HS-5 (cell line): ENCODE measurements at regions not wholly inside any gene's neighbourhood (a gene's known extent, or its start where the extent isn't known, plus 50 kb on each side); places are given as distances from the start of the nearest gene placed in this dataset.

Experiments used
- DNase-seq: peaks from one replicate; pipeline ENCODE4 v3.0.0-alpha.2; 2012; ENCODE audit warnings: low read depth

DNA sequence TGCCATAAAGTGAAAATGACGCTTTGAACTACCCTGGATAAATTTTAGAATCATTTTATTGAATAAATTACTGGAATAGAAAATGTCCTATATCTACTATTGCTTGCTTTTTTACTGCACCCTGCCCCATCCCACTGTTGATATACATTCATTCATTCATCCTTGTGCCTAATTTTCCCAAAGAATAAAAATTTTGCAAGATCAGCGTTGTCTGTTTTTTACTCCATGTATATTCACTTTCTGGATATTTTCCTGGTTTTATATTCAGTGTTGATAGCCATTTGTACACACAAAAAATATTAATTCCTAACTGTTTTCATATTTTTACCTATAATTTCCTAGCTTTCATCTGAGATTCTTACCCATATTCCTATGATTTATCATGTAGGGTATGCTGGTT, 262.9 kb upstream of the MAGI2 start:
- no peak for DNase-seq

GRCh38 chr7:79714081-79714480, 260.6 kb upstream of the MAGI2 start:
- DNase-seq, result no peak

- DNase-seq, result no peak
These were observed 259.8 kb upstream of the MAGI2 start for GRCh38 chr7:79713276-79713675.

DNA sequence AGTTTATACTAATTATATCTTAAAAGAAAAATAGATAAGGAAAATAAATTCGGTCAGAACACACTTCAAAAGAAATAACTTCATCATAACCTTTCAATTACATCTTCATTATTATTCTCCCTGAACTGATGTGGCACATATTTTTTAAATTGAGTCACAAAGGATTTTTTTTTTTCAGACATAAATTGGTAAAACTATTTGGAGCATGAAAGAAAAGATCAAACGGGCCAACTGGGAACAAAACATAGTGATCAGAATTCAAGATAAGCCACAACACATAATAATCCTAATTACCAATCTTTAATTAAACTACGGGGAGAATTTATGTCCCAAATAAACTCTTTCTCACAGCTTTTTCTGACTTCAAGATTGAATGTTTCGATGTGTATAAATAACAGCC, 258.2 kb upstream of the MAGI2 start:
- DNase-seq, result no peak

- no peak for DNase-seq
These were observed 256.3 kb upstream of the MAGI2 start for GRCh38 chr7:79709574-79710409.

DNA sequence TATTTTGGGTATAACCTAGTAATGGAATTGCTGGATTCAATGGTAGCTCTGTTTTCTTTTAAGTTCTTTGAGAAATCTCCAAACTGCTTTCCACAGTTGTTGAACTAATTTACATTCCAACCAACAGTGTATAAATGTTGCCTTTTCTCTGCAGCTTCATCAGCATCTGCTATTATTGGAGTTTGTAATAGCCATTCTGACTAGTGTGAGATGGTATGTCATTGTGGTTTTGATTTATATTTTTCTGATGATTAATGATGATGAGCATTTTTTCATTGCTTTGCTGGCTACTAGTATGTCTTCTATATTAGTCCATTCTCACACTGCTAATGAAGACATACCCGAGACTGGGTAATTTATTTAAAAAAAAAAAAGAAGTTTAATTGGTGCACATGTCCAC, 248.6 kb upstream of the MAGI2 start:
- DNase-seq, result no peak

DNA sequence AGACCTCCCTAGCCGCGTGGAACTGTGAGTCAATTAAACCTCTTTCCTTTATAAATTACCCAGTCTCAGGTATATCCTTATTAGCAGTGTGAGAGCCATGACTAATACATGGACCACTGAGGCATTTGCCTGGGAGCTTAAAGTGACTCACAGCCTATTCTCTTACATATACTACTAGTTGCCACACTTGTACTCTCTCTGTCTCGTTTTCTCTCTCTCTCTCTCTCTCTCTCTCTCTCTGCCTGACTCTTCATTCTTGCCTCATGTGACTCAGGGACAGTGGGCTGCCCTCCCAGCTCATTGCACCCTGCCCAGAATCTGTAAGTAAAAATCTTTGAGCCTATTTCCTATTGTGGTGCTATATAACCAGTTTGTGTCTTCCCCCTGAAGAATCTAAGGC, 238.5 kb upstream of the MAGI2 start:
- DNase-seq, result peak; percentile 19

GRCh38 chr7:79691074-79691473, 237.6 kb upstream of the MAGI2 start:
- no peak for DNase-seq

DNA sequence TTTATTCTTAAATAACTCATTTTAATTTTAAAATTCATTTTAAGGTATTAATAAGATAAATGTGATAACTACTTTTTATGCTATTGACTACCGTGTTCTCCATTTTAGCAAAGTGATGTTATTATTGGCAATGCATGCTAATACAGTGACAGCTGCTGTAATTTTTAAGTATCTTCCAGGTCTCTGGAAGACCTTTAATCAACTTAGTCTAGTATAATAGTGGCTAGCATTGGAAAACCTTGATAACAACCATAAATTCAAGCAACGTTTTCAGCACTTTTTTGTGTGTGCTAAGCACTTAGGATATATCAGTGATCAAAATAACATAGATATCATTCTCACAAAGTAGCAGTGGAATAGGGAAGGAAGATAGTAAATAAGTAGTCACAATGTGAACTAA, 230.9 kb upstream of the MAGI2 start:
- DNase-seq, result no peak

DNA sequence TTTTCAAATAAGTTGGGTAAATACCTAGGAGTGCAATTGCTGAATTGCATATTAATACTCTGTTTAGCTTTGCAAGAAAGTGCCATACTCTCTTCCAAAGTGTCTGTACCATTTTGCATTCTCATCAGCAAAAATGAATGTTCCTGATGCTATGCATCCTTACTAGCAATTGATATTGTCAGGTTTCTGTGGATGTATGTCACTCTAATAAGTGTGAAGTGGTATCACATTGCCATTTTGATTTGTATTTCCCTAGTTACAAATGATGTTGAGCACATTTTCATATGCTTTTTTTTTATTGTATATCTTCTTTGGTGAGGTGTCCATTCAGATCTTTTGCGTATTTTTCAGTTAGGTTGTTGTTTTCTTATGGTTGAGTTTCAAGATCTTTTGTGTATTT, 230.4 kb upstream of the MAGI2 start:
- DNase-seq, result no peak

GRCh38 chr7:79683185-79683890, 229.9 kb upstream of the MAGI2 start:
- no peak for DNase-seq

DNA sequence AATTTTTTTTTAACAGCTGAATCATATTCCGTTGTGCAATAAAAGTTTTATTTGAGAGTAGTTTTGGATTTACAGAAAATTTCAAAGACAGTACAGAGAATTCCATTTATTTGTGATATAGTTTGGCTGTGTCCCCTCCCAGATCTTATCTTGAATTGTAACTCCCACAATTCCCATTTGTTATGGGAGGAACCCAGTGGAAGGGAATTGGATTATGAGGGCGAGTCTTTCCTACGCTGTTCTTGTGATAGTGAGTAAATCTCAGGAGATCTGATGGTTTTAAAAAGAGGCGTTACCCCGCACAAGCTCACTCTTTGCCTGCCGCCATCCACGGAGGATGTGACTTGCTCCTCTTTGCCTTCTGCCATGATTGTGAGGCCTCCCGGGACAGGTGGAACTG, 228.0 kb upstream of the MAGI2 start:
- DNase-seq, result no peak

- DNase-seq, result no peak
These were observed 220.5 kb upstream of the MAGI2 start for GRCh38 chr7:79673969-79674368.

DNA sequence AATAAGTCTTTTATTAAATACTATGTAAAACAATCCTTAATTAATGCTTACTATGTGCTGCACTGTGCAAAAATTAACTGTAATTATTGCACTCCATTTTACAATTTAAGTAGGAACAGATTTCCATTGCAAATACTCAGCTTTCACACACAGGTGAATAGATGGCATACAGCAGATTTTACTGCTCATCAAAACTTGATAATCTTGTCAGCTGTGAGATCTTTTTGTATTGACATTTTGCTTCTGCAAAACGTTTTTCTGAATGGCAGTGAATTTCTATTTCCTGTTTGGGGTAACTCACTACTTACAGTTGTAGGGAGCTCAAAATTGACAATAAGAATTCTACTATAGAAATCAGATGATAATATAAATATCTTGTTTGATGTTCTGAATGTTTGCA, 220.0 kb upstream of the MAGI2 start:
- DNase-seq, result no peak

DNA sequence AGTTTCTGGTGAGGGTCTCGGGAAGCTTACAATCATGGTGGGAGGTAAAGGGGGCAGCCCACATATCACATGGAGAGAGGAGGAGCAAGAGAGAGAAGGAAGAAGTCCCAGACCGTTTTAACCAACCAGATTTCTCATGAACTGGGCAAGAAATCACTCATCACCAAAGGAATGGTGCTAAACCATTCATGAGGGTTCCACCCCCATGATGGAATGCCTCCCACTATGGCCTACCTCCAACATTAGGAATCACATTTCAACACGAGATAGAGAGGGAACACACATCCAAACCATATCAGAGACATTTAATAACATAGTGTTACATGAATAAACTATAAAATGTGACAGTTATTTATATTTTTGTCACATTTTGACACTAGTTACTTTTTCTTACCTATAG, 214.8 kb upstream of the MAGI2 start:
- DNase-seq, result no peak

- DNase-seq, result no peak
These were observed 213.0 kb upstream of the MAGI2 start for GRCh38 chr7:79666472-79666871.

GRCh38 chr7:79664884-79665676, 211.6 kb upstream of the MAGI2 start:
- DNase-seq, result no peak

- no peak for DNase-seq
These were observed 204.8 kb upstream of the MAGI2 start for GRCh38 chr7:79658304-79658703.

GRCh38 chr7:79653136-79653631, 199.7 kb upstream of the MAGI2 start:
- DNase-seq, result peak; percentile 18

GRCh38 chr7:79652619-79653018, 199.2 kb upstream of the MAGI2 start:
- DNase-seq, result no peak

GRCh38 chr7:79647711-79648110, 194.2 kb upstream of the MAGI2 start:
- no peak for DNase-seq

DNA sequence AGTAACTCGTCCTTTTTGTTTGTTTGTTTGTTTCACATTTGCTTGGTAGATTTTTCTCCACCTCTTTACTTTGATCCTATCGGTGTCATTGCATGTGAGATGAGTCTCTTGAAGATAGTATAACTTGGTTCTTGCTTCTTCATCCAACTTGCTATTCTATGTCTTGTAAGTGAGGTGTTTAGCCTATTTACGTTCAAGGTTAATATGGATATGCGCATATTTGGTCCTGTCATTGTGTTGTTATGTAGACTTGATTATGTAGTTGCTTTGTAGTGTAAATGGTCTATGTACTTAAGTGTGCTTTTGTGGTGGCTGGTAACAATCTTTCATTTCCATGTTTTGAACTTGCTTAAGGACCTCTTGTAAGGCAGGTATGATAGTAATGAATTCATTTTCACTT, 192.8 kb upstream of the MAGI2 start:
- no peak for DNase-seq

DNA sequence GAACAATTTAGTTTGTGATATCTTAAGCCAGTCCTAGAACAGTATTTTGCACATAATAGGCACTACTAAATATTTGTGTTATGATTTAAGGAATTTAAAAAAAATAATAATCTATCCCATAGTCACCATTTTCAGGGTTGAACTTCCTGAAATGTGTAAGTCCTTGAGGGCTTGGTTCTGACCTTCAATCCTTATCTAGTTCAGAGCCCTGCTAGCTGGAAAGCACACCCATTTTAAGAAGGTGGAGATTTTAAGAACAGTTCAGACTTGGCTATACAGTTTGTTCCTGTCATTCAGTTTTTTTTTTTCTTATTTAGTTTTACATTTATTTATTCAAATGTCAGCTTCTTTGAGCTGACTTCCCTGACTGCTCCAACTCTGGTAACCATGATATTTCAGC, 183.4 kb upstream of the MAGI2 start:
- DNase-seq, result no peak
